ENCODE measurements at regions not wholly inside any gene's neighbourhood (a gene's known extent, or its start where the extent isn't known, plus 50 kb on each side); places are given as distances from the start of the nearest gene placed in this dataset.
A peak's percentile ranks its signal among the peaks of the same experiment; 100 is the strongest.

GRCh38 chr11:33646629-33647028 is 54.0 kb downstream of the C11orf91 start:
- Histone ChIP-seq H3K27ac (no peak overlapping the region), H3K9me3 (no peaks in the 10 kb centered on the region), H3K4me3 (no peak overlapping the region), H3K27me3 (no peaks in the 10 kb centered on the region), H3K36me3 (no peaks in the 10 kb centered on the region), H3K4me1 (peaks cover 0 to 9% (median 0%) of the 10 kb centered on the region in 12 donors)
- TF ChIP-seq POLR2A (IDR thresholded peaks at IDR 0.05) = no peak
- no peak for TF ChIP-seq CTCF (IDR thresholded peaks at IDR 0.05)
- intact Hi-C loops (cut with DNase I) = no loop called here
- no peak for DNase-seq
- 41 to 63% (median 52%) methylated on average over 3 of the region's 3 CpGs for WGBS, 4 donors
- ATAC-seq = peak in 1 of 4 donors; percentile 29

- no peaks in the 10 kb centered on the region for H3K9me3 ChIP-seq
- H3K27me3 ChIP-seq = no peaks in the 10 kb centered on the region
- no peak for DNase-seq
- WGBS, 4 donors = 86 to 96% (median 93%) methylated on average over 4 of the region's 4 CpGs
- peaks cover 0 to 5% (median 0%) of the 10 kb centered on the region in 12 donors for H3K4me1 ChIP-seq
- no peak overlapping the region for H3K27ac ChIP-seq
- no peak for ATAC-seq
- intact Hi-C loops (cut with DNase I) = no loop called here
- no peaks in the 10 kb centered on the region for H3K36me3 ChIP-seq
- TF ChIP-seq CTCF (IDR thresholded peaks at IDR 0.05) (no peak), POLR2A (IDR thresholded peaks at IDR 0.05) (no peak)
- no peak overlapping the region for H3K4me3 ChIP-seq
These were observed 54.5 kb downstream of the C11orf91 start for GRCh38 chr11:33646168-33646567.

- Histone ChIP-seq H3K36me3 (no peaks in the 10 kb centered on the region), H3K27ac (no peak overlapping the region), H3K4me3 (no peak overlapping the region), H3K9me3 (no peaks in the 10 kb centered on the region), H3K27me3 (no peaks in the 10 kb centered on the region), H3K4me1 (peaks cover 0 to 10% (median 0%) of the 10 kb centered on the region in 12 donors)
- DNase-seq (no peak), ATAC-seq (no peak)
- TF ChIP-seq CTCF (IDR thresholded peaks at IDR 0.05) (no peak), POLR2A (IDR thresholded peaks at IDR 0.05) (no peak)
- intact Hi-C loops (cut with DNase I) = no loop called here
- 90 to 92% (median 91%) methylated on average over 10 to 20 of the region's 20 CpGs for WGBS, 4 donors
These were observed 54.9 kb downstream of the C11orf91 start for GRCh38 chr11:33645686-33646085.

GRCh38 chr11:33643167-33643824 is 57.3 kb downstream of the C11orf91 start:
- TF ChIP-seq CTCF (IDR thresholded peaks at IDR 0.05) = no peak
- no peak for TF ChIP-seq POLR2A (IDR thresholded peaks at IDR 0.05)
- Histone ChIP-seq H3K27me3 (no peaks in the 10 kb centered on the region), H3K4me1 (peaks cover 0 to 10% (median 0%) of the 10 kb centered on the region in 12 donors), H3K27ac (no peak overlapping the region), H3K9me3 (peaks cover 0 to 6% (median 0%) of the 10 kb centered on the region in 12 donors), H3K36me3 (no peaks in the 10 kb centered on the region), H3K4me3 (no peak overlapping the region)
- WGBS, 4 donors = 83 to 90% (median 85%) methylated on average over 3 of the region's 3 CpGs
- peak in 1 of 4 donors; percentile 31 for ATAC-seq
- intact Hi-C loops (cut with DNase I) = no loop called here
- DNase-seq = no peak

Measured in heart left ventricle (tissue), 16 donors.